IPS-NIHi11 (cell line): ENCODE measurements at regions not wholly inside any gene's neighbourhood (a gene's known extent, or its start where the extent isn't known, plus 50 kb on each side); places are given as distances from the start of the nearest gene placed in this dataset.
"Not testable (repeated sequence)": the region's sequence is repeated elsewhere in the genome, so short reads cannot be mapped to it uniquely, and the experiment has no call there.

Source experiments
- DNase-seq: peaks from one replicate; pipeline ENCODE4 v3.0.0; 2012; ENCODE audit warnings: mixed read lengths, low spot score

DNA sequence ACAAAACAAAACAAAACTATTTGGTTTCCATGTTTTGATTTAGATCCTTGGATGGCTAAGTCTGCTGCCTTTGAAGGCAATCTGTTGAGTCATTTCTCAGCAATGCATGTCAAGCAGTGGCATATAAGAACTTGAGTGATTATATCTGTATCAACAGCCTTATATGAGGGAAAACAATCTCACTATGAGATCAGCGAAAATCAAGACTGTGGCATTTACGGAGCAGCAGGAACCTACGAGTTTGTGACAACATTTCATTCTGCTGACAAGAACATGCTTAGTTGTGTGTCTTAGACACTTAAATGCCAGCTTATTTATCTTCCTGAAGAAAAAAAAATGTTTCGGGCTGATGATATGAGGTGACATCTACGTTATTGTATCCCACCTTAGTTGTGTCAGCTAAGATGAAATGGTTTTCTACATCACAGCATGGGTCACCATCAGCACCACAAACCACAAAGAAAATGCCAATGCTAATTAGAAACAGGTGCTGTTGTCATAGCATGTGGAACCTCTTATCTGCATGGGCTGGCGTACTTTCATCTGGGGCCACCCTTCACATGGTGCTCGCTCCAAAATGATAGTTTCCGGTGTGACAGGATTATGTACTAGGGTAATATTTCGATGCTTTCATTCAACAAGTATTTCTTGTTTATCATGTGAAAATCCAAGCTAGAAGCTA, 1085.5 kb downstream of the SORCS1 start:
- no peak for DNase-seq

DNA sequence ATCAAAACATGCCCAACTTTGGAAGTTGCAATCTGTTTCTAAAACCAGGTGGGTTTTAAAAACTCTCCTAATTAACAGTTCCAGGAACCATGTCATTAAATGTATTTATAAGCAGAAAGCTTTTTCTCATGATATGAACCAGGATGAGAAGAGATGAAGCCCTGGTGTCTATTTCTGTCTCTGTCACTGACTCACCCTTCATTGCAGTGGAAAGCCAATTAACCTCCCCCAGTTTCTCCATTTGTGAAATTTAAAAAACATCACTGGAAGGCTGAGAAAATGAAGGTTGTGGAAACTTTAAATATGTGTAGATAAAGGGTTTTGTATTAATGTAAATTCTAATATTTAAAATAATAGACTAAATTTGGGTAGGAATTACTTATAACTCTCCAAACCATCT, 1088.0 kb downstream of the SORCS1 start:
- DNase-seq, result no peak

DNA sequence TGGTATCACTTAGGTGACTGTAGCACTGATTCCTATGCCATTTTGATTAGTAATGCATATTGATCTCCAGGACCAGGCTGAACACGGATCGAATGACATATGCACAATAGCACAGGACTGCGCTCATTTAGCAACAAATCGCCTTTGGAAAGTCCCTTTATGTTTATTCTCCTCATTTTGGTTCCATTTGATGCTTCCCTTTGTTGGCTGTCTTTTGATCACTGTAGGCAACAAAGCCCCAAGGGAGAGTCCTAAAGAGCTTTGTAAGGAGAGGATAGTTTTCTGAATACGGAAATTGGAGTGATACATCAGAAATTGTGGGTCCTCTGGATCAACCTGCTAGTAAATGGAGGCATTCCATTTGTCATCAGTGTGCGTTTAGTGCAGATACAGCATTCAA, 1111.4 kb downstream of the SORCS1 start:
- no peak for DNase-seq

DNA sequence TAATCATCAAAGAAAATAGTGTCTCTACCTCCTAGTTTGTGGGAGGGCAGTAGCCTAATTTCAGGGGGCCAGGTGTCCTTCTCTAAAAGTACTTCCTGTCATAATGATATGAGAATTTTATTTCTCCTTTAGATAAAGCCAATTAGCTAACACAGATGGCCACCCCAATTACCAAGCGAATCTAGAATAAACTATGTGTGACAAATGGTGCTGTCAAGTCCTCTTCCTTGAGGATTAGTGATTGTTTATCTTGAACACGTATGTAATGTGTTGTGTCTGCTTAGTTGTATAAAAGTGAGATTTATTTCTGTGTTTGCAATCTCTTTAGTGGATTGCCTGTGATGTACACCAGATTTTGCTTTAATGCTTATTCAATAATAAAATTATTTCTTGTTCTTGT, 1120.0 kb downstream of the SORCS1 start:
- no peak for DNase-seq

DNA sequence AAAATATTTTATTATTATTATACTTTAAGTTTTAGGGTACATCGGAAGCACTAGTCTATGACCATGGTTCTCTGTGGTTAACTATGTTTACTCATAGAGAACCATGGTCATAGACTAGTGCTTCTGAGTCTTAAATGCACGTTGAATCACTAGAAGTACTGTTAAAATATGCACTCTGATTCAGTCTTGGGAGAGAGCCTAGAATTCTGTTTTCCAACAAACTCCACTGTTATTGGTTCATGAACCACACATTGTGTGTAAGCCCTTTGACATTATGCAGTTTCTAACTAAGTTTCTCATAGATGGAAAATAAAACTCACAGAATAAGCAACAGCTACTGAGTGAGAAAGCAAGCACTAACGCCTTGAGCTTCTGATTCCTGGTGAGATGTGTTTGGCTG, 1120.6 kb downstream of the SORCS1 start:
- DNase-seq, result no peak

DNA sequence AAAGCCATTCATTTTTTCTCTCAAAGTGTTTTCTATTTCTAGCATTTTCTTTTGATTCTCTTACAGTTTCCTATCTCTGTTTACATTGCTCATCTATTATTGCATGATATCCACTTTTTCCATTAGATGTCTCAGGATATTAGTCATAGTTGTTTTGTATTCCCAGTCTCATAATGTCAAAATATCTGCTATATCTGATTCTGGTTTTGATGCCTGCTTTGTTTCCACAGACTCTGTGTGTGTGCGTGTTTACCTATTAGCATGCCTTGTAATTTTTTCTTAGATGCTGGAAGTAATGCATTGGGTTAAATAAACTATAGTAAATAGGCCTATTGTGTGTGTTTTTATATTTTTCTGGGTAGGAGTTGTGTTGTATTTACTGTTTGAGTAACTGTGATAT, 1126.3 kb downstream of the SORCS1 start:
- no peak for DNase-seq

DNA sequence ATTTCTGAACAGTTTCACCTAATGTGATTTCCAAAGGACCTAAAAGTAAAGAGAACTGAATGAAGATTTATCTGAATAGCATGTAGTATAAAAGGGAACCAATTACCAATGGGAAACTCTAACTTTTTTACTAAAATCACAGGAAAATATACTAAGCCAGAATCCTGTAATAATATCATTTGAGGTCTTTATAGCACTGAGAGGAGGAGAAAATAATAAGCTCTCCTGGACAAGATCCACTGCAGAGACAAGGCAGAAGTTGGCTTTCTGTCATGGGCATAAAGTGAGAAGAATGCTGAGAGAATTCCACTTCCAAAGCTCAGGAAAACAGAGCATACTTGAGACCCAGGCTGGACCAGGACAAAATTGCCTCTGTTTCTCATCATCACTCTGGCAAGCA, 1131.4 kb downstream of the SORCS1 start:
- DNase-seq, result no peak

DNA sequence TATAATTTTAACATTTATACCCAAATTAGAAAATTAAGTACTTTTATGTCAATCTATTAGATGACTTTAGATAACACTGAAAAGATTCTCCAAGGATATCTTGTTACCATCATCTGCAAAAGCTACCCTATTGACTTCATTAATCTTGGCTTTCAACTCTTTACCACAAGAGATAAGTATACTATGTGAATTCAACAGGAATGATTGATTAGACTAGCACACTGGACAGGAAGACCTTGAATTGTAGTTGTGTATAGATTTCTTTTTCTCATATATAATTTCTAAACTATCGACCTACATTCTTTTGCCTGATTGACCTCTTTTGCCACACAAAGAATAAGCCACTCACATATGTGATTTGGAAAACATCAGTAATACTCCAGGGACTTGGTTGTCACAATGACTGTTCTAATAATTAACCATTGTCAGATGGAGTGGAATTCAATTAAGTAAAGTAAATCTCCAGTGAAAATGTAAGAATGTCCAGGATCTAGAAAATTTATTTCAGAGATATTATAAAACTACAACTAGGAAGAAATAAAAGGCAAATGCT, 1132.0 kb downstream of the SORCS1 start:
- DNase-seq, result no peak

DNA sequence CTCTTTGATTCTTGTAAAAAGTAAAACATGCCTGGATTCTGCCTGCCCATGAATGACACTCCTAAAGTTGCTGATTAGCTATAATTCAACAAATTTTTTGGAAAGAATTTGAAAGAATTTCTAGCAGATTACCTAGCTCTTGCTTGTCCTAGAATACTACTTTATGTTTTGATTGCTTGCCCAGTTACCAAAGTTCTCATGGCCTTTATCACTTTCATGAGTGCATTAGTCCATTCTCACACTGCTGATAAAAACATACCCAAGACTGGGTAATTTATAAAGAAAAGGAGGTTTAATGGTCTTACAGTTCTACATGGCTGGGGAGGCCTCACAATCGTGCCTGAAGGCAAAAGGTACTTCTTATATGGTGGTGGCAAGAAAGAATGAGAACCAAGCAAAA, 1137.3 kb downstream of the SORCS1 start:
- no peak for DNase-seq

DNA sequence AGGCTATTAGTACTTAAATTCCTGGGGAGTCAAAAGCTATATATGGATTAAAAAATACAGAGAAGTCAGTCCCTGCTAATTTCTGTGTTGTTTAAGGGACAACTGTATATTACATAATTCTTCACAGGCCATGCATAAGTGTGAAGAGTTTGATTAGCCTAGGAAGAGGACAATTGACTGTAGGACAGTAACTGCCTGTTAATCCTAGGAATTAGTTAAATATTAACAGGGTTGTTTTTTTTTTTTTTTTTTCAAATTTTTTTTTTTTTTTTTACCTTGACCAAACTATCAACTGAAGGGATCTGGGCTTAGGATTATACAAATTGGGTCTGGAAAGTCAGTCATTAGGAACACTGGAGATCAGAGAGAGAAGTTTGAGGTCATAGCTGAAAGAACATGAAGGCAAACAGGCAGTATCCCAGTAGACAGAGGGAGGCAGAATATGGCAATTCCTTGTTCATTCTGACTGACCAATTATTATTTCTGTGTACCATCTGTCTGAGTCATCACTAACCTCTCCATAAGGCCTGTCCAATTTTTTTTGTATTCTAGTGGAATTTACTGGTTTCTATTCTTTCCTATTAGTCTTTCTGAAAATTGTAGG, 1139.2 kb downstream of the SORCS1 start:
- DNase-seq, result no peak

DNA sequence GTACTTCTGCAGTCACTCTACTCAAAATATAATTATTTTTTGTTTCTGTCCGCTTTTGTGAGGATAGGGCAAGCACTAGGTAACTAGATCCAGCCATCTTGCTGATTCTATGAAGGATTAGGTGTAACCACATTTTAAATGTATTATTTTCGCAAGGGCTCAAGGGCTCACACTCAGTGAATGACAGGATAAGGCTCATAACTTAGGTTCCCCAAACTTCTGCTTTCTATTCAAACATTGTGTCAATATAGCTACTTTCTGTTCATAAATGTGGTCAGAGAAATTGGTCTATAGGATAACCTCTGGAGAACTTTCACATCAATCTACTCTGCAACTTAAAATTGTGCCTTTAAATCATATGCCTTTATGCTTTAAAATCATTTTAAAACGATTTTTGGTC, 1141.2 kb downstream of the SORCS1 start:
- no peak for DNase-seq

DNA sequence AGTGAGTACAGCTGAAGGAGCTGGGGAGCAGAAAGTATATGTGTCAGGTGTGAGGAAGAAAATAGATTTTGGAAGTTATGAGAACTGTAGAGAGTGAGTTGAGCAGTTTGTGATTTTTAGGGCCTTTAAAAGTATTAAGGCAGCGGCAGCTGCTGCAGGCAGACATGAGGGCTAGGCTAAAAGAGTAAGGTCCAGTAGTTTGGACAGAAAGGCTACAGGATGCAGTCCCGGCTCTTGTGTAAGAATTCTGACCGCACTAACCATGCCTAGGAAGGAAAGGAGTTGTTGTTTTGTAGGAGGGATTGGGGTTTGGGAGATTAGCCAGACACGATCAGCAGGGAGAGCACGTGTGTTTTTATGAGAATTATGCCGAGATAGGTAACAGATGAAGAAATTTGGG, 1144.9 kb downstream of the SORCS1 start:
- not testable (repeated sequence) for DNase-seq

DNA sequence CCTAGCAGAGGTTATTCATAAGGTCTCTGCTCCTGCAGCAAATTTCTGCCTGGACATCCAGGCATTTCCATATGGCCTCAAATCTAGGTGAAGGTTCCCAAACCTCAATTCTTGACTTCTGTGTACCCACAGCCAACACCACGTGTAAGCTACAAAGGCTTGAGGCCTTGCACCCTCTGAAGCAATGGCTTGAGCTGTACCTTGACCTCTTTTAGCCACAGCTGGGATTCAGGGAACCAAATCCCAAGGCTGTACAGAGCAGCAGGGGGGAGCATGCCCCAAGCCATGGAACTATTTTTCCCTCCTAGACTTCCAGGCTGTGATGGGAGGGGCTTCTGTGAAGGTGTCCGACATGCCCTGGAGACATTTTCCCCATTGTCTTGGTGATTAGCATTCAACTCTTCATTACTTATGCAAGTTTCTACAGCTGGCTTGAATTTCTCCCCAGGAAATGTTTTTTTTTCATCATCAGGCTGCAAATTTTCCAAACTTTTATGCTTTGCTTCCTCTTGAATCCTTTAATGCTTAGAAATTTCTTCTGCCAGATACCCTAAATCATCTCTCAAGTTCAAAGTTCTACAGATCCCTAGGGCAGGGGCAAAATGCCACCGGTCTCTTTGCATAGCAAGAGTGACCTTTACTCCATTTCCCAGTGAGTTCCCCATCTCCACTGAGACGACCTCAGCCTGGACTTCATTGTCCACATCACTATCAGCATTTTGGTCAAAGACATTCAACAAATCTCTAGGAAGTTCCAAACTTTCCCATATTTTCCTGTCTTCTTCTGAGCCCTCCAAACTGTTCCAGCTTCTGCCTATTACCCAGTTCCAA, 1148.9 kb downstream of the SORCS1 start:
- not testable (repeated sequence) for DNase-seq

DNA sequence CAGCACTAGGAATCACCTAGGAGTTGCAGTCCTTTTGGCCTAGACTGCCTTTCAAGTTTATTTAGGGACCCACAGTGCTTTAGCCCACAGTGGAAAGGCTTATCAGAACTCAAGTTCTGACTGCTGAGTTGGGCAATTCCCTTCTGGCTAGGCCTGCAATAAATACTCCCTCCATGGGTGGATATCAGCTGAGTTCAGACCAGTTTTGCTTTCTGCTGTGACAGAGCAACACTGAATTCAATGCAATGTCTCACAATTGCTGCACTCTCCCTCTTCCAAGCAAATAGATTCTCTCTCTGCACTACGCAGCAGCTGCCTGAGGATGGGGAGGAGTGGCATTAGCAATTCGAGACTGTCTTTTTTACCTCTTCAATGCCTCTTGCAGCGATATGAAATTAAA, 1153.3 kb downstream of the SORCS1 start:
- no peak for DNase-seq

DNA sequence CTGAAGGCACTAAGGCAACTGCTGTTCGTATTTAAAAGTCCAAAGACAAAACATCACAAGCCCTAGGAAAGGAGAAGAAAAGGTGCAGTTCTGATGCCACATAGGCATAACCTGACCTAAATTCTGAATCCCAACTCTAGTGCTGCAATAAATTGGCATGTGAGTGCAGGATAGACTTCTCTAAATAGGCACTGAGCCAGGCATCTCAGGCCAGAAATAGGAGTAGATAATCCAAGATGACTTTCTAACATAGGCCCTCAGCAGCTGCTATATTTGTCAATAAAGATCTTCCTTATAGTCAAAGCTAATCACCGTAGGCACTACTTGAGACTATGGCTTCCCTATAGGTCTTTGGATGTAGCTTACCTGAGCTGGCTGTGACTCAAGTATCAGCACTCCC, 1163.8 kb downstream of the SORCS1 start:
- DNase-seq, result no peak

DNA sequence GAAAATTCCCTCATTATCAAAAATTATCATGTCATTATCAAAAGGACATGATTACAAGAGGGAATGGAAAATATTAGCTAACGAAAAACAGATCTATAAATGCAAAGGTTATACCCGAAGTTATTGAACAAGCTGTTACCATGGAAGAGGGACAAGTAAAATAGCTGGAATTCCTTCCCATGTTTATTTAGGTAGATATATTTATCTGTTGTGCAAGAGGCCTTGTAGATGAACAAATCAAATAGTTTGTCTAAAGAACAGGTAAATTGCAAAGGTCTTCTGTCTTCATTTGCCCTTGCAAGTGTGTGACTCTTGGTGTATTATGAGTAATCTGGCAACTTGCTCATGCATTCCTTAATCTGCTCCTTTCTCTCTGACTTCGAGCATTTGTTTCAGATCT, 1170.9 kb downstream of the SORCS1 start:
- DNase-seq, result no peak

DNA sequence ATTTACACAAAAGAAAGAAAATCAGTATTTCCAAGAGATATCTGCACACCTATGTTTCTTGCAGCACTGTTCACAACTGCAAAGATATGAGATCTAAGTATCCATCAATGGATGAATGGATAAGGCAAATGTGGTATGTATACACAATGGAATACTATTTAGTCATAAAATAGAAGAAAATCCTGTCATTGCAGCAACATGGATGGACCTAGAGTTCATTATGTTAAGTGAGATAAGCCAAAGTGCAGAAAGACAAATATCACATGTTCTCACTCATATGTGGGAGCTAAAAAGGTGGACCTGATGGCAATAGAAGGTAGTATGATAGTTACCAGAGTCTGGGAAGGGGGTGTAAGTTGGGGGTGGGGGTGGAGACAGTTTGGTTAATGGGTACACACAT, 1171.6 kb downstream of the SORCS1 start:
- DNase-seq, result no peak

DNA sequence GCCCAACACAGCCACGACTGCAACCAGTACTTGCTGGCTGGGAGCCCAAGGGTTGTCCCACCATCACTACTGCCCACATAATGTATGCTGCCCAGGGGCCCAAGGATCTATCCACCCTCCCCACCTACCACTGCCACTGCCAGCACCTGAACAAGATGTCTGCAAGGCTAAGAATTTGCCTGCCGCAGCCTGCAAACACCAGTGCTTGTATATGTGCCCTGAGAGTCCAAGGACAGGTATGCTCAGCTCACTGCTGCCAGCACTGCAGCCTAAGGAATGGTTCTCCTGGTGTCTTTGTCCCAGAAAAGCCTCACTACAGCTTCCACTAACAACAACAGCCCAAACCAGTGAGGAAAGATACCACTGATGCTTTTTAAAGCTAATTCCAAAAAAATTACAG, 1174.0 kb downstream of the SORCS1 start:
- no peak for DNase-seq

DNA sequence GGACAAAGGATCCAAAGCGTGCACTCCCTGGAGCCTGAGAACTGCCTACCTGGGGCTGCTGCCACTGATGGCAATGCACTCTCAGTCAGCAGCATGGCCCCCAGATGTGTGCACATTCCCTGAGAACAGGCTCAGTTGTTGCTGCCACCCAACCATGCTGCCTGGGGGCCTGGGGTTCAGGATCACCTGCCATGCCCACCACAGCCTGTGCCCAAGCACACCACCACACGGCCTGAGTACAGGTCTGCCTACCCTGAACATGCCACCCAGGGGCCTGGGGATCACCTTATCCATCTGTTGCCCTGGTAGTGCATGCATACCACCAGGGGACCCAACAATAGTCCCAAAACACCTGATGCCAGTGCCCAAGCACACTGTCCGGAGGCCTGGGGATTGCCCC, 1174.5 kb downstream of the SORCS1 start:
- no peak for DNase-seq

DNA sequence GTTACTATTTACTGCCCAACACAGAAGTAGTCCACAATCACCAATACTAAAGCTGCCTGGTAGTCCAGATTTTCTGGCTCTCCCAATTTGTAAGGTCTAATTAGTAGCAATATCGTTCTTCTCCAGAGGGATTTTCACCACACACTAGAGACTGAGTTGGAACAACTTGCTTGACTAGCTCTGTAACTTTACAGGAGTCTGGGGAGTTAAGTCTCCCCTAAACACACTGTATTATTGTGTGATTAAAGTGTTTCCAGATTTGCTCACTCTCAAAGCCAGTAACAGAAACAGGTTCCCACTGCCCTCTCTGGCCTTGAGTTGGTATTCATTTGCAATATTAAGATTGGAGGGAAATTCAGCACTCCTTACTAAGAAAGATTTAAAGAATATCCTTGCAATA, 1175.7 kb downstream of the SORCS1 start:
- no peak for DNase-seq

DNA sequence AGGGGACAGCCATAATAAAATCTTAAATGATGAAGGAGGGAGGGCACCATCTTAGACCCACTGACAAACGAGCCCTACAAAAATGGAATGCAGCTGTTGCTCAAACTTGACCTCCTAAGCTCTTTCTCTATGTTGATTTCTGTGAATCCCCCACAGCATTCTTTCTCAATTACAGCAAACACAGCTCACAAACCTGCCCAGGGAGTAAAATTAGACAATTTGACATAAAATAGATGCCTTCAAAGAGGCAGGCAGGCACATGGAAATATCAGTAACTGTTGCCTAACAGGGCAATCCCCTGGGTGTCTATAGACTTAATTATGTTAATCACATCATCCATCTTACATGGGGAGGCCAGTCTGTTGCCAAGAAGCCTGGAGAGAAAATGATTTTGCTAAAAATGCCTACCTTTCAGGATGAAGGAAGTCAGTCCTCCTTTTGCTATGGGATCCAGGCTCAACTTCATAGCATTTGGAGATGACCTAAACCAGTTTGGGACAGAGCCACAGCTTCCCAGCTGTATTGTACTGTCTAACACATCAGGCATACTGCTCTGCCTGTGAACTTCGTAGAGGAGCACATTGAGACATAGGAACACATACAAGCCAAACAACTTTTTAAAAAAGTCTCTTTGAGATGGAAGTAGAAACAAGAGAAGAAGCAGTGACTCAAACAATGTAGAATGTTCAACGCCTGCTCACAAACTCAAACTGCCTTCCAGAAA, 1177.4 kb downstream of the SORCS1 start:
- DNase-seq, result no peak

DNA sequence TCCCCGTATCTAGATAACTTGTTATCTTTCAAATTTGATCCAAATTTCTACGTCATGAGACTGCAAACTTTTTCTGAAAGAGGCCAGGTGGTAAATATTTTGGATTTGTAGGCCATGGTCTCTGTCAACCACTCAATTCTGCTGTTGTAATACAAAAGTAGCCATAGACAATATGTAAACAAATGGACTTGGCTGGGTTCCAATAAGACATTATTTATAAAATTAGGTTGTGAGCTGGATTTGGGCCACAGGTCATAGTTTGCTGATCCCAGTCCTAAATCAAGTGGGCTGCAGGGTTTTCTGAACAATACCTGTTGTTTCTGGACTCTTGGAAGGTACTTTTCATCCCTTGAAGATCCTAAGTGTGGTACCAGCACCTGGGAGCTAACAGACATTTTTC, 1178.0 kb downstream of the SORCS1 start:
- no peak for DNase-seq
